ENCODE measurements at regions not wholly inside any gene's neighbourhood (a gene's known extent, or its start where the extent isn't known, plus 50 kb on each side); places are given as distances from the start of the nearest gene placed in this dataset.

GRCh38 chr13:107170270-107170931 lies 602.5 kb upstream of the ARGLU1 start:
- no peaks in the 10 kb centered on the region for H3K36me3 ChIP-seq (ENCODE audit: control insufficient read depth, insufficient read depth, low read length)
- H3K27ac ChIP-seq (ENCODE audit: low read depth, low read length), result no peak overlapping the region
- H3K9me3 ChIP-seq (ENCODE audit: control insufficient read depth, insufficient read depth, low read length), result no peaks in the 10 kb centered on the region
- DNase-seq (ENCODE audit: low read depth in 4 of 6, low spot score in 6 of 6), result peak in 1 of 6 donors; percentile 58
- H3K27me3 ChIP-seq (ENCODE audit: control insufficient read depth, insufficient read depth, low read length), result no peaks in the 10 kb centered on the region
- no peak overlapping the region for H3K4me3 ChIP-seq (ENCODE audit: low read depth, low read length)
- 72% methylated on average over 6 of the region's 12 CpGs for WGBS (ENCODE audit: insufficient coverage)
- no peaks in the 10 kb centered on the region for H3K4me1 ChIP-seq (ENCODE audit: control insufficient read depth, insufficient read depth, low read length)

GRCh38 chr13:107157271-107157670 lies 589.3 kb upstream of the ARGLU1 start:
- Histone ChIP-seq H3K4me3 (ENCODE audit: low read depth, low read length) (no peak overlapping the region), H3K4me1 (ENCODE audit: control insufficient read depth, insufficient read depth, low read length) (no peaks in the 10 kb centered on the region), H3K9me3 (ENCODE audit: control insufficient read depth, insufficient read depth, low read length) (no peaks in the 10 kb centered on the region), H3K36me3 (ENCODE audit: control insufficient read depth, insufficient read depth, low read length) (no peaks in the 10 kb centered on the region), H3K27ac (ENCODE audit: low read depth, low read length) (no peak overlapping the region), H3K27me3 (ENCODE audit: control insufficient read depth, insufficient read depth, low read length) (no peaks in the 10 kb centered on the region)
- no CpG with 5 or more reads among the region's 2 CpGs for WGBS (ENCODE audit: insufficient coverage)
- DNase-seq (ENCODE audit: low read depth in 4 of 6, low spot score in 6 of 6), result no peak

DNA sequence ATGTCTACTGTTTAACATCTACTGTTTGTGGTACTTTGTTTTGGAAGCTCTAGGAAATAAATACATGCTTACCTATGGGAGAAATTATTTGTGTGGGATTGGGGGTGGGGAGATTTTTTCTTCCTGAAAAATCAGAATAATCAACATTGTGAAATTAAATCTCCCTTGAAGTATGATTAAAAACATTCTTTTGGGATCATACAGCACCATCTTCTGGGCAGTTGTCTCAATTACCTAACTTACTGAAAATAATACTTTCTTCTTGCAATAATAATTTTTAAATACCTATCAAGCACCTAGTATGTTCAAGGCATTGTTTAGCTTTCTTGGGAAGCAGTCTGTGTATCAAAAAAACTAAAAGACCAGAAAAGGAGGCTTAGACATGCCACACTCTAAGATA lies 576.5 kb upstream of the ARGLU1 start:
- Histone ChIP-seq H3K9me3 (ENCODE audit: control insufficient read depth, insufficient read depth, low read length) (no peaks in the 10 kb centered on the region), H3K4me3 (ENCODE audit: low read depth, low read length) (no peak overlapping the region), H3K36me3 (ENCODE audit: control insufficient read depth, insufficient read depth, low read length) (no peaks in the 10 kb centered on the region), H3K27me3 (ENCODE audit: control insufficient read depth, insufficient read depth, low read length) (no peaks in the 10 kb centered on the region), H3K4me1 (ENCODE audit: control insufficient read depth, insufficient read depth, low read length) (no peaks in the 10 kb centered on the region), H3K27ac (ENCODE audit: low read depth, low read length) (no peak overlapping the region)
- peak in 2 of 6 donors; percentile 35 to 70 for DNase-seq (ENCODE audit: low read depth in 4 of 6, low spot score in 6 of 6)

- Histone ChIP-seq H3K9me3 (ENCODE audit: control insufficient read depth, insufficient read depth, low read length) (no peaks in the 10 kb centered on the region), H3K27ac (ENCODE audit: low read depth, low read length) (no peak overlapping the region), H3K27me3 (ENCODE audit: control insufficient read depth, insufficient read depth, low read length) (no peaks in the 10 kb centered on the region), H3K4me3 (ENCODE audit: low read depth, low read length) (no peak overlapping the region), H3K4me1 (ENCODE audit: control insufficient read depth, insufficient read depth, low read length) (no peaks in the 10 kb centered on the region), H3K36me3 (ENCODE audit: control insufficient read depth, insufficient read depth, low read length) (no peaks in the 10 kb centered on the region)
- no CpG with 5 or more reads among the region's 3 CpGs for WGBS (ENCODE audit: insufficient coverage)
- DNase-seq (ENCODE audit: low read depth in 4 of 6, low spot score in 6 of 6), result no peak
These were observed 573.8 kb upstream of the ARGLU1 start for GRCh38 chr13:107141767-107142166.

DNA sequence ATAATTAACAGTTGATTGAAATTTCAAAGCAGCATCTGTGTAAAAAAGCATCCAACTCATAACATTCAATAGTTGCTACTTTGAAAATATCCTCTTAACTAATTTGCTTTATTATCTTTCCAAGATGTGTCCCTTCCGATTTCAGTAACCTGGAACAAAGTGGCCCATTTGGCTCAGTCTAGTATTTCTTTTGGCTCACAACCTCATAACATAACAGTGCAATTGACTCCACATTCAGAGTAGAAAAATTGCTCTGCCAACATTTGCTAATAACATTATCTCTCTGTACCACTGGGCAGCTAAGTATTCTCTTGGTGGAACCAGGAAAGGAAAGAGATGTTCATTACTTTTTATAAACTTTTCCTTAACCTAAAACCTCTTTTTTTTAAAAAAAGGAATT lies 571.1 kb upstream of the ARGLU1 start:
- peak in 2 of 6 donors; percentile 59 to 88 for DNase-seq (ENCODE audit: low read depth in 4 of 6, low spot score in 6 of 6)
- 38% methylated on average over 1 of the region's 1 CpG for WGBS (ENCODE audit: insufficient coverage)
- H3K27ac ChIP-seq (ENCODE audit: low read depth, low read length), result no peak overlapping the region

DNA sequence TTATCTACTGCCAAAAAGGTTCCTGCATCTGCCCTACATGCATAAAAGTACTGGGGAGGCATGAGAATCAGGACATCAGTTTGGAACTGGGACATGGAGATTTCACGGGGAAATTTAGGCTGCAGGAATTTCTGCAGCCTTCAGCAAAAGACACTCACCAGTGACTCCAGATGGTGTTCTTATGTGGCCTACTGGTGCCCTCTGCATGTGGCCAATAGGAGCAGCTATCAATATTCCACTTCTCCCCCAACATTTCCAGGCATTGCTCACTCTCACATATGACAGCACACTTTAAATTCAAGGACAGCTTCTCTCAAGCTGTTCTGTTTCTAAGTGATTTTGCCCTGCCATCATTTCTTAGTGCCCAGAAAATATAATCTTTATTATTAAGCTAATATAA lies 570.5 kb upstream of the ARGLU1 start:
- 67% methylated on average over 1 of the region's 1 CpG for WGBS (ENCODE audit: insufficient coverage)
- H3K4me1 ChIP-seq (ENCODE audit: control insufficient read depth, insufficient read depth, low read length), result no peaks in the 10 kb centered on the region
- H3K4me3 ChIP-seq (ENCODE audit: low read depth, low read length), result no peak overlapping the region
- H3K36me3 ChIP-seq (ENCODE audit: control insufficient read depth, insufficient read depth, low read length), result no peaks in the 10 kb centered on the region
- H3K27me3 ChIP-seq (ENCODE audit: control insufficient read depth, insufficient read depth, low read length), result no peaks in the 10 kb centered on the region
- no peaks in the 10 kb centered on the region for H3K9me3 ChIP-seq (ENCODE audit: control insufficient read depth, insufficient read depth, low read length)
- DNase-seq (ENCODE audit: low read depth in 4 of 6, low spot score in 6 of 6), result peak in 2 of 6 donors; percentile 35 to 74
- no peak overlapping the region for H3K27ac ChIP-seq (ENCODE audit: low read depth, low read length)

More for the DNA sequence above, 571.1 kb upstream of the ARGLU1 start:
- H3K36me3 ChIP-seq (ENCODE audit: control insufficient read depth, insufficient read depth, low read length), result no peaks in the 10 kb centered on the region
- H3K27me3 ChIP-seq (ENCODE audit: control insufficient read depth, insufficient read depth, low read length), result no peaks in the 10 kb centered on the region
- no peaks in the 10 kb centered on the region for H3K4me1 ChIP-seq (ENCODE audit: control insufficient read depth, insufficient read depth, low read length)
- no peak overlapping the region for H3K4me3 ChIP-seq (ENCODE audit: low read depth, low read length)
- no peaks in the 10 kb centered on the region for H3K9me3 ChIP-seq (ENCODE audit: control insufficient read depth, insufficient read depth, low read length)

- H3K27ac ChIP-seq (ENCODE audit: low read depth, low read length), result no peak overlapping the region
- no peaks in the 10 kb centered on the region for H3K36me3 ChIP-seq (ENCODE audit: control insufficient read depth, insufficient read depth, low read length)
- H3K27me3 ChIP-seq (ENCODE audit: control insufficient read depth, insufficient read depth, low read length), result no peaks in the 10 kb centered on the region
- WGBS (ENCODE audit: insufficient coverage), result 100% methylated on average over 1 of the region's 5 CpGs
- no peak overlapping the region for H3K4me3 ChIP-seq (ENCODE audit: low read depth, low read length)
- no peaks in the 10 kb centered on the region for H3K4me1 ChIP-seq (ENCODE audit: control insufficient read depth, insufficient read depth, low read length)
- DNase-seq (ENCODE audit: low read depth in 4 of 6, low spot score in 6 of 6), result no peak
- no peaks in the 10 kb centered on the region for H3K9me3 ChIP-seq (ENCODE audit: control insufficient read depth, insufficient read depth, low read length)
These were observed 566.0 kb upstream of the ARGLU1 start for GRCh38 chr13:107133950-107134349.

DNA sequence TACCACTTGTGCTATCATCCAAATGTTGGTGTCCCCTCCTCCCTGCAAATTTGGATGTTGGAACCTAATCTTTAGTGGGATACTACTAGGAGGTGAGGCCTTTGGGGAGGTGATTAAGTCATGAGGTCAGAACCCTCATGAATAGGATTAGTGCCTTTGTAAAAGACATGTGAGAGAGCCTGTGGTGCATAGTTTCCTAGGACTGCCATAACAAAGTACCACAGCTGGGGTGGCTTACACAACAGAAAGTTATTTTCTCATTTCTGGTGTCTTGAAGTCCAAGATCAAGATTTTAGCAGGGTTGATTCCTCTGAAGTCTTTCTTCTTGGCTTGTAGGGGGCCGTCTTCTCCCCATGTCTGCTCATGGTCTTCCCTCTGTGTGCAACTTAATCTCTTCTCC lies 562.6 kb upstream of the ARGLU1 start:
- WGBS (ENCODE audit: insufficient coverage), result 100% methylated on average over 1 of the region's 1 CpG

DNA sequence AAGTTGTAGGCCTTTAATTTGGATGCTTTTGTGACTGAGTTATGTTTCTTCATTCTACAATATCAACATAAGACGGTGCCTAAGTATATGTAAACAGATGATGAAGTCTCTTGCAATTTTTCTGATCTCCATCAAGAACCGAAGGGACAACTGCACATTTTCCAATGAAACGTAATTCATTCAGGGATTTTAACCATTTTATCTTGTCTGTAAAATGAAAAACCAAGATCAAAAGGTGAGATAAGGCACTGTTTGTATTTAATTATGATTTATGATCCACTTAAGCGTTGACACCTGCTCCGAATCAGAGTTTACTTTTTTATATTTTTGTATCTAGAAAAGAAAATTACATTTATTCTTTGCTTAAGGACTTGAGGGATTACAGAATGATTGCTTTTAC lies 556.8 kb upstream of the ARGLU1 start:
- Histone ChIP-seq H3K9me3 (ENCODE audit: control insufficient read depth, insufficient read depth, low read length) (no peaks in the 10 kb centered on the region), H3K27me3 (ENCODE audit: control insufficient read depth, insufficient read depth, low read length) (no peaks in the 10 kb centered on the region), H3K36me3 (ENCODE audit: control insufficient read depth, insufficient read depth, low read length) (no peaks in the 10 kb centered on the region), H3K27ac (ENCODE audit: low read depth, low read length) (no peak overlapping the region), H3K4me3 (ENCODE audit: low read depth, low read length) (no peak overlapping the region), H3K4me1 (ENCODE audit: control insufficient read depth, insufficient read depth, low read length) (no peaks in the 10 kb centered on the region)
- WGBS (ENCODE audit: insufficient coverage), result no CpG with 5 or more reads among the region's 5 CpGs
- DNase-seq (ENCODE audit: low read depth in 4 of 6, low spot score in 6 of 6), result no peak

More for the DNA sequence above, 562.6 kb upstream of the ARGLU1 start:
- Histone ChIP-seq H3K27ac (ENCODE audit: low read depth, low read length) (no peak overlapping the region), H3K9me3 (ENCODE audit: control insufficient read depth, insufficient read depth, low read length) (no peaks in the 10 kb centered on the region), H3K36me3 (ENCODE audit: control insufficient read depth, insufficient read depth, low read length) (no peaks in the 10 kb centered on the region), H3K27me3 (ENCODE audit: control insufficient read depth, insufficient read depth, low read length) (no peaks in the 10 kb centered on the region), H3K4me1 (ENCODE audit: control insufficient read depth, insufficient read depth, low read length) (no peaks in the 10 kb centered on the region), H3K4me3 (ENCODE audit: low read depth, low read length) (no peak overlapping the region)
- no peak for DNase-seq (ENCODE audit: low read depth in 4 of 6, low spot score in 6 of 6)

- Histone ChIP-seq H3K4me1 (ENCODE audit: control insufficient read depth, insufficient read depth, low read length) (no peaks in the 10 kb centered on the region), H3K4me3 (ENCODE audit: low read depth, low read length) (no peak overlapping the region), H3K36me3 (ENCODE audit: control insufficient read depth, insufficient read depth, low read length) (no peaks in the 10 kb centered on the region), H3K9me3 (ENCODE audit: control insufficient read depth, insufficient read depth, low read length) (no peaks in the 10 kb centered on the region), H3K27me3 (ENCODE audit: control insufficient read depth, insufficient read depth, low read length) (no peaks in the 10 kb centered on the region), H3K27ac (ENCODE audit: low read depth, low read length) (no peak overlapping the region)
- DNase-seq (ENCODE audit: low read depth in 4 of 6, low spot score in 6 of 6), result peak in 4 of 6 donors; percentile 37 to 91 (median 62)
- WGBS (ENCODE audit: insufficient coverage), result no CpG with 5 or more reads among the region's 2 CpGs
These were observed 556.3 kb upstream of the ARGLU1 start for GRCh38 chr13:107124129-107124718.
